ENCODE measurements at regions not wholly inside any gene's neighbourhood (a gene's known extent, or its start where the extent isn't known, plus 50 kb on each side); places are given as distances from the start of the nearest gene placed in this dataset.

GRCh38 chr12:102740141-102740955, 176.7 kb downstream of the PAH start:
- peak; percentile 7 for TF ChIP-seq CTCF (IDR thresholded peaks at IDR 0.05; ENCODE audit: insufficient read depth, low read length, missing control alignments)
- DNase-seq (ENCODE audit: low read depth, low spot score), result peak; percentile 16
- ChIA-PET POLR2A (no interaction called here), CTCF (interaction anchor here (0.6 to 4.8 kb wide), 33 partner anchors 9 to 822 kb away, joined by 3 to 35 read pairs (median 3); no protein-coding TSS in a partner anchor)
- no peak overlapping the region for H3K4me3 ChIP-seq (ENCODE audit: low read depth, low read length)

- ChIA-PET POLR2A (no interaction called here), CTCF (no interaction called here)
- DNase-seq (ENCODE audit: low read depth, low spot score), result no peak
- TF ChIP-seq CTCF (IDR thresholded peaks at IDR 0.05; ENCODE audit: insufficient read depth, low read length, missing control alignments), result no peak
- no peak overlapping the region for H3K4me3 ChIP-seq (ENCODE audit: low read depth, low read length)
Observed at GRCh38 chr12:102736328-102736727, 180.7 kb downstream of the PAH start.

- no peak for DNase-seq (ENCODE audit: low read depth, low spot score)
- CTCF ChIA-PET, result interaction anchor here (1.1 kb wide), 1 partner anchor 191 kb away, joined by 3 read pairs; no protein-coding TSS in a partner anchor
- no peak overlapping the region for H3K4me3 ChIP-seq (ENCODE audit: low read depth, low read length)
Observed at GRCh38 chr12:102735104-102735503, 181.9 kb downstream of the PAH start.

GRCh38 chr12:102730996-102731395, 186.0 kb downstream of the PAH start:
- DNase-seq (ENCODE audit: low read depth, low spot score), result no peak
- ChIA-PET CTCF (interaction anchor here (1.6 kb wide), 1 partner anchor 28 kb away, joined by 5 read pairs; no protein-coding TSS in a partner anchor), POLR2A (no interaction called here)

More at GRCh38 chr12:102735104-102735503, 181.9 kb downstream of the PAH start:
- POLR2A ChIA-PET, result no interaction called here
- no peak for TF ChIP-seq CTCF (IDR thresholded peaks at IDR 0.05; ENCODE audit: insufficient read depth, low read length, missing control alignments)

GRCh38 chr12:102728506-102729242, 188.4 kb downstream of the PAH start:
- TF ChIP-seq CTCF (IDR thresholded peaks at IDR 0.05; ENCODE audit: insufficient read depth, low read length, missing control alignments), result no peak
- ChIA-PET CTCF (no interaction called here), POLR2A (no interaction called here)
- H3K4me3 ChIP-seq (ENCODE audit: low read depth, low read length), result no peak overlapping the region
- no peak for DNase-seq (ENCODE audit: low read depth, low spot score)

More at GRCh38 chr12:102730996-102731395, 186.0 kb downstream of the PAH start:
- H3K4me3 ChIP-seq (ENCODE audit: low read depth, low read length), result no peak overlapping the region
- TF ChIP-seq CTCF (IDR thresholded peaks at IDR 0.05; ENCODE audit: insufficient read depth, low read length, missing control alignments), result no peak

GRCh38 chr12:102726686-102727085, 190.4 kb downstream of the PAH start:
- H3K4me3 ChIP-seq (ENCODE audit: low read depth, low read length), result no peak overlapping the region
- POLR2A ChIA-PET, result no interaction called here
- no peak for DNase-seq (ENCODE audit: low read depth, low spot score)
- TF ChIP-seq CTCF (IDR thresholded peaks at IDR 0.05; ENCODE audit: insufficient read depth, low read length, missing control alignments), result no peak
- CTCF ChIA-PET, result no interaction called here

All from AG04449 (cell line).